Fibroblast of lung (primary cell): ENCODE measurements at regions not wholly inside any gene's neighbourhood (a gene's known extent, or its start where the extent isn't known, plus 50 kb on each side); places are given as distances from the start of the nearest gene placed in this dataset.

ENCODE experiments used
- DNase-seq, 2 donors: peaks; one replicate each; pipeline versions ENCODE4 v3.0.0 to v3.0.0-alpha.2; 2010; ENCODE audit warnings: low read depth in 2 of 2
- H2AFZ ChIP-seq: 2 replicates; pipeline ENCODE4 v1.5.1; 2012; ENCODE audit warnings: low read length, control low read depth, inconsistent platforms
- H3K27ac ChIP-seq: 2 replicates; pipeline ENCODE4 v1.5.1; 2011; ENCODE audit warnings: low read length, control low read depth; ENCODE audit not compliant: insufficient read depth
- H3K27me3 ChIP-seq: 2 replicates; pipeline ENCODE4 v1.5.1; 2011; ENCODE audit warnings: mild to moderate bottlenecking, low read length; ENCODE audit not compliant: control insufficient read depth, insufficient read depth
- H3K36me3 ChIP-seq: 2 replicates; pipeline ENCODE4 v1.5.1; 2011; ENCODE audit warnings: low read length; ENCODE audit not compliant: control insufficient read depth, insufficient read depth
- H3K4me1 ChIP-seq: 2 replicates; pipeline ENCODE4 v1.5.1; 2011; ENCODE audit warnings: low read length; ENCODE audit not compliant: control insufficient read depth, insufficient read depth; ENCODE audit errors: extremely low read depth
- H3K4me2 ChIP-seq: 2 replicates; pipeline ENCODE4 v1.5.1; 2011; ENCODE audit warnings: low read length, control low read depth; ENCODE audit not compliant: insufficient read depth; ENCODE audit errors: extremely low read depth
- H3K4me3 ChIP-seq, 4 experiments: fragments of 200-600 bp in 1 of 4; sonication (generic) in 1 of 4; replicated peaks in 1 of 4; 2 replicates each; pipeline ENCODE4 v1.5.1; 2011 to 2016; ENCODE audit warnings: low read length in 4 of 4, low read depth in 3 of 4, mild to moderate bottlenecking in 3 of 4, control low read depth in 2 of 4, inconsistent platforms in 1 of 4, mixed read lengths in 1 of 4; ENCODE audit not compliant: insufficient read depth in 1 of 4; ENCODE audit errors: control extremely low read depth in 1 of 4
- H3K79me2 ChIP-seq: 2 replicates; pipeline ENCODE4 v1.5.1; 2012; ENCODE audit warnings: mild to moderate bottlenecking, low read length, inconsistent platforms; ENCODE audit not compliant: control insufficient read depth, insufficient read depth
- H3K9ac ChIP-seq: 2 replicates; pipeline ENCODE4 v1.5.1; 2011; ENCODE audit warnings: mild to moderate bottlenecking, low read length, control low read depth; ENCODE audit not compliant: insufficient read depth
- H3K9me3 ChIP-seq: 2 replicates; pipeline ENCODE4 v1.5.1; 2012; ENCODE audit warnings: low read depth, low read length; ENCODE audit not compliant: control insufficient read depth, insufficient read depth
- H4K20me1 ChIP-seq: 2 replicates; pipeline ENCODE4 v1.5.1; 2011; ENCODE audit warnings: low read length; ENCODE audit not compliant: control insufficient read depth, insufficient read depth; ENCODE audit errors: extremely low read depth
- EZH2 ChIP-seq: IDR thresholded peaks from 2 replicates; pipeline ENCODE4 v1.5.1; 2012; ENCODE audit warnings: low read length, control low read depth, mild to moderate bottlenecking; ENCODE audit errors: missing control alignments
- TF ChIP-seq, protein P1 (sequence below), 2 donors: IDR thresholded peaks in 1 of 2; conservative IDR thresholded peaks in 1 of 2; 1 replicate in 1 of 2; 2 replicates in 1 of 2; pipeline ENCODE4 v1.5.1; 2011 to 2012; ENCODE audit warnings: low read length in 2 of 2, control low read depth in 1 of 2, inconsistent platforms in 1 of 2, low read depth in 1 of 2, mild to moderate bottlenecking in 1 of 2

- H3K9ac ChIP-seq: no peak overlapping the region
- H2AFZ ChIP-seq: no peak overlapping the region
- TF ChIP-seq, protein P1, sequence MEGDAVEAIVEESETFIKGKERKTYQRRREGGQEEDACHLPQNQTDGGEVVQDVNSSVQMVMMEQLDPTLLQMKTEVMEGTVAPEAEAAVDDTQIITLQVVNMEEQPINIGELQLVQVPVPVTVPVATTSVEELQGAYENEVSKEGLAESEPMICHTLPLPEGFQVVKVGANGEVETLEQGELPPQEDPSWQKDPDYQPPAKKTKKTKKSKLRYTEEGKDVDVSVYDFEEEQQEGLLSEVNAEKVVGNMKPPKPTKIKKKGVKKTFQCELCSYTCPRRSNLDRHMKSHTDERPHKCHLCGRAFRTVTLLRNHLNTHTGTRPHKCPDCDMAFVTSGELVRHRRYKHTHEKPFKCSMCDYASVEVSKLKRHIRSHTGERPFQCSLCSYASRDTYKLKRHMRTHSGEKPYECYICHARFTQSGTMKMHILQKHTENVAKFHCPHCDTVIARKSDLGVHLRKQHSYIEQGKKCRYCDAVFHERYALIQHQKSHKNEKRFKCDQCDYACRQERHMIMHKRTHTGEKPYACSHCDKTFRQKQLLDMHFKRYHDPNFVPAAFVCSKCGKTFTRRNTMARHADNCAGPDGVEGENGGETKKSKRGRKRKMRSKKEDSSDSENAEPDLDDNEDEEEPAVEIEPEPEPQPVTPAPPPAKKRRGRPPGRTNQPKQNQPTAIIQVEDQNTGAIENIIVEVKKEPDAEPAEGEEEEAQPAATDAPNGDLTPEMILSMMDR (conservative IDR thresholded peaks at IDR 0.05 in 1 of 2, IDR thresholded peaks at IDR 0.05 in 1 of 2; ENCODE audit: low read depth in 1 of 2, low read length in 2 of 2): no peak
- no peak for TF ChIP-seq EZH2
- no peaks in the 10 kb centered on the region for H3K79me2 ChIP-seq
- no peaks in the 10 kb centered on the region for H3K9me3 ChIP-seq
- H3K4me2 ChIP-seq: no peak overlapping the region
- H4K20me1 ChIP-seq: no peaks in the 10 kb centered on the region
- H3K4me3 ChIP-seq: no peak overlapping the region
- no peak overlapping the region for H3K27ac ChIP-seq
- H3K27me3 ChIP-seq: no peaks in the 10 kb centered on the region
- DNase-seq: no peak
- no peaks in the 10 kb centered on the region for H3K36me3 ChIP-seq
- no peaks in the 10 kb centered on the region for H3K4me1 ChIP-seq
Observed at GRCh38 chr10:130424418-130424817, 288.2 kb downstream of the GLRX3 start.

DNA sequence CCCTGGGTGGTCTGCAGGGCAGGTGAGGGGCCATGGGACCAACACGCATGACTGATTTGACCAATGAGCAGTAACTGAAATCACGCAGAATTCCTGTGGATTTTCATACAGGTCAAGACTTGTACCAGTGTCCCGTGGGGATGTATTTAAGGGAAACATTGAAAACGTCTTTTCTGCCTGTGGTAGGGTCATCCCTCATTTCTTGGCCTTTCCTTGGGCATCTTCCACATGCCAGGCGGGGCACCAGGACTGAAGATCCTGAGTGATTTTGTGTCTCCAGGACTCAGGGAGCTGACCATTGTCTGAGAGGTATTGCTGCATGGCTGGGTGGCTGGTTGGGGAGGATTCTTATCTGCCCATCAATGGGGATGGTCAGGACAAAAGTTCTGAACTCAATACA is 289.0 kb downstream of the GLRX3 start:
- no peak overlapping the region for H3K4me3 ChIP-seq
- H3K79me2 ChIP-seq: no peaks in the 10 kb centered on the region
- no peak overlapping the region for H2AFZ ChIP-seq
- no peaks in the 10 kb centered on the region for H4K20me1 ChIP-seq
- no peaks in the 10 kb centered on the region for H3K4me1 ChIP-seq
- TF ChIP-seq EZH2: no peak
- TF ChIP-seq, protein P1 (conservative IDR thresholded peaks at IDR 0.05 in 1 of 2, IDR thresholded peaks at IDR 0.05 in 1 of 2; ENCODE audit: low read depth in 1 of 2, low read length in 2 of 2): no peak
- no peaks in the 10 kb centered on the region for H3K36me3 ChIP-seq
- no peak overlapping the region for H3K27ac ChIP-seq
- H3K9me3 ChIP-seq: no peaks in the 10 kb centered on the region
- no peaks in the 10 kb centered on the region for H3K27me3 ChIP-seq
- no peak for DNase-seq
- no peak overlapping the region for H3K4me2 ChIP-seq
- no peak overlapping the region for H3K9ac ChIP-seq

- Histone ChIP-seq H3K9ac (no peak overlapping the region), H3K4me2 (no peak overlapping the region), H3K79me2 (no peaks in the 10 kb centered on the region), H3K27ac (no peak overlapping the region), H3K36me3 (no peaks in the 10 kb centered on the region), H3K4me1 (no peaks in the 10 kb centered on the region), H2AFZ (no peak overlapping the region), H3K9me3 (no peaks in the 10 kb centered on the region), H3K27me3 (no peaks in the 10 kb centered on the region), H4K20me1 (no peaks in the 10 kb centered on the region), H3K4me3 (no peak overlapping the region)
- DNase-seq: no peak
- TF ChIP-seq, protein P1 (conservative IDR thresholded peaks at IDR 0.05 in 1 of 2, IDR thresholded peaks at IDR 0.05 in 1 of 2; ENCODE audit: low read depth in 1 of 2, low read length in 2 of 2): no peak
Observed at GRCh38 chr10:130425881-130426435, 289.8 kb downstream of the GLRX3 start.
